ENCODE measurements at regions not wholly inside any gene's neighbourhood (a gene's known extent, or its start where the extent isn't known, plus 50 kb on each side); places are given as distances from the start of the nearest gene placed in this dataset.

GRCh38 chr4:37043342-37043741 lies 201.2 kb upstream of the NWD2 start:
- Histone ChIP-seq H3K27ac (no peak overlapping the region), H3K4me3 (no peak overlapping the region), H3K27me3 (no peaks in the 10 kb centered on the region), H3K36me3 (no peaks in the 10 kb centered on the region), H3K4me1 (no peaks in the 10 kb centered on the region), H3K9me3 (no peaks in the 10 kb centered on the region)
- intact Hi-C loops (cut with DNase I; ENCODE audit: low total_unique reads): no loop called here
- TF ChIP-seq POLR2AphosphoS5 (IDR thresholded peaks at IDR 0.05): no peak
- no peak for TF ChIP-seq CTCF (IDR thresholded peaks at IDR 0.05)
- no peak for TF ChIP-seq POLR2A (IDR thresholded peaks at IDR 0.05)
- TF ChIP-seq EP300 (IDR thresholded peaks at IDR 0.05): no peak
- DNase-seq: no peak
- 88 to 96% (median 92%) methylated on average over 2 of the region's 2 CpGs for WGBS, 5 donors

GRCh38 chr4:37051111-37051510 lies 193.4 kb upstream of the NWD2 start:
- TF ChIP-seq CTCF (IDR thresholded peaks at IDR 0.05): no peak
- TF ChIP-seq POLR2A (IDR thresholded peaks at IDR 0.05): no peak
- TF ChIP-seq EP300 (IDR thresholded peaks at IDR 0.05): no peak
- TF ChIP-seq POLR2AphosphoS5 (IDR thresholded peaks at IDR 0.05): no peak

DNA sequence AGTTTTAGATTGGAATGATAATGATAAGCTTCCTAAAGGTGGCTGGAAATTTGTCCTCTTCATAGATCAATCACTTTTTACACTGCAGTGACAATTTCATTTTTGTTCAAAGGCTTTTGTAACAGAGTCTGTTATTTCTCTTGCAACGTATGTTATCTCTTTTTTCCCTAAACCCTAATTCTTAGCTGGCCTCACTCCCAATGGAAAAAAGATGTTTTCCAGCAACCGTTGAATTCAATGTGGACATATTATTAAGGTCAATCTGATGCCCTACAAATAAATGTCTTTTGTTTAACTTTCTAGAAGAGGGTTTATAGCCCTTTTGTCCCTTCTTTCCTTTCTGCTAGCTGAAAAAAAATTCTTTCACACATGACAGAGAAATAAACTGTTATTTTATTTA lies 192.7 kb upstream of the NWD2 start:
- Histone ChIP-seq H3K4me3 (no peak overlapping the region), H3K36me3 (no peaks in the 10 kb centered on the region), H3K27ac (no peak overlapping the region), H3K9me3 (no peaks in the 10 kb centered on the region), H3K27me3 (no peaks in the 10 kb centered on the region), H3K4me1 (no peaks in the 10 kb centered on the region)
- intact Hi-C loops (cut with DNase I; ENCODE audit: low total_unique reads): no loop called here
- DNase-seq: no peak
- TF ChIP-seq CTCF (IDR thresholded peaks at IDR 0.05) (no peak), POLR2AphosphoS5 (IDR thresholded peaks at IDR 0.05) (no peak), EP300 (IDR thresholded peaks at IDR 0.05) (no peak), POLR2A (IDR thresholded peaks at IDR 0.05) (no peak)
- 9 to 13% (median 10%) methylated on average over 2 of the region's 2 CpGs for WGBS, 5 donors

More at GRCh38 chr4:37051111-37051510, 193.4 kb upstream of the NWD2 start:
- Histone ChIP-seq H3K4me3 (no peak overlapping the region), H3K27ac (no peak overlapping the region), H3K27me3 (no peaks in the 10 kb centered on the region), H3K4me1 (no peaks in the 10 kb centered on the region), H3K9me3 (no peaks in the 10 kb centered on the region), H3K36me3 (no peaks in the 10 kb centered on the region)
- intact Hi-C loops (cut with DNase I; ENCODE audit: low total_unique reads): no loop called here
- WGBS, 5 donors: 86 to 94% (median 91%) methylated on average over 1 of the region's 1 CpG
- DNase-seq: no peak

- intact Hi-C loops (cut with DNase I; ENCODE audit: low total_unique reads): no loop called here
- Histone ChIP-seq H3K4me3 (no peak overlapping the region), H3K4me1 (no peaks in the 10 kb centered on the region), H3K27me3 (no peaks in the 10 kb centered on the region), H3K9me3 (no peaks in the 10 kb centered on the region), H3K36me3 (no peaks in the 10 kb centered on the region), H3K27ac (no peak overlapping the region)
- TF ChIP-seq CTCF (IDR thresholded peaks at IDR 0.05): no peak
- no peak for TF ChIP-seq POLR2AphosphoS5 (IDR thresholded peaks at IDR 0.05)
- no peak for TF ChIP-seq EP300 (IDR thresholded peaks at IDR 0.05)
- no peak for TF ChIP-seq POLR2A (IDR thresholded peaks at IDR 0.05)
- DNase-seq: peak in 1 of 2 donors; percentile 15
- 42 to 68% (median 45%) methylated on average over 4 of the region's 4 CpGs for WGBS, 5 donors
These were observed 189.9 kb upstream of the NWD2 start for GRCh38 chr4:37054531-37055077.

Measured in stomach (tissue), 8 donors.